ENCODE measurements at regions not wholly inside any gene's neighbourhood (a gene's known extent, or its start where the extent isn't known, plus 50 kb on each side); places are given as distances from the start of the nearest gene placed in this dataset.

DNA sequence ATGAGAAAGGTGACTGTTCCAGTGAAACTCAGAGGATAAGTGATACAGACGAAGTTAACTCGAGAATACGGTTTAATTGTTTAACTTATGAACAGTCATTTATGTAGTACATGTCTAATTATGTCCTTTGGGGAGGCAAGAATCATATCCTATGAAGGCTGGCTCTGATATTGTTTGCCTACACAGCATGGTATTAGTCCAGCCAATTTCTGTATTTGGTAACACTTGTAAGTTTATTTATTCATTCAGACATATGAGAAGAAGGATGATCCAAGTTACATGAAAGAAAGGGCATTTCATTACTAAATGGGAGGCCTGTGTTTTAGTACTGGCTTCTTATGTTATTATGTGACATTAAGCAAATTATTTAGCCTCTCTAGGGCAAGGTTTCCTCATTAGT lies 199.7 kb downstream of the NNT start:
- TF ChIP-seq, protein P1, sequence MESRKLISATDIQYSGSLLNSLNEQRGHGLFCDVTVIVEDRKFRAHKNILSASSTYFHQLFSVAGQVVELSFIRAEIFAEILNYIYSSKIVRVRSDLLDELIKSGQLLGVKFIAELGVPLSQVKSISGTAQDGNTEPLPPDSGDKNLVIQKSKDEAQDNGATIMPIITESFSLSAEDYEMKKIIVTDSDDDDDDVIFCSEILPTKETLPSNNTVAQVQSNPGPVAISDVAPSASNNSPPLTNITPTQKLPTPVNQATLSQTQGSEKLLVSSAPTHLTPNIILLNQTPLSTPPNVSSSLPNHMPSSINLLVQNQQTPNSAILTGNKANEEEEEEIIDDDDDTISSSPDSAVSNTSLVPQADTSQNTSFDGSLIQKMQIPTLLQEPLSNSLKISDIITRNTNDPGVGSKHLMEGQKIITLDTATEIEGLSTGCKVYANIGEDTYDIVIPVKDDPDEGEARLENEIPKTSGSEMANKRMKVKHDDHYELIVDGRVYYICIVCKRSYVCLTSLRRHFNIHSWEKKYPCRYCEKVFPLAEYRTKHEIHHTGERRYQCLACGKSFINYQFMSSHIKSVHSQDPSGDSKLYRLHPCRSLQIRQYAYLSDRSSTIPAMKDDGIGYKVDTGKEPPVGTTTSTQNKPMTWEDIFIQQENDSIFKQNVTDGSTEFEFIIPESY (IDR thresholded peaks at IDR 0.05; ENCODE audit: extremely low read depth, insufficient replicate concordance, low read length) = no peak
- TF ChIP-seq, protein P2, sequence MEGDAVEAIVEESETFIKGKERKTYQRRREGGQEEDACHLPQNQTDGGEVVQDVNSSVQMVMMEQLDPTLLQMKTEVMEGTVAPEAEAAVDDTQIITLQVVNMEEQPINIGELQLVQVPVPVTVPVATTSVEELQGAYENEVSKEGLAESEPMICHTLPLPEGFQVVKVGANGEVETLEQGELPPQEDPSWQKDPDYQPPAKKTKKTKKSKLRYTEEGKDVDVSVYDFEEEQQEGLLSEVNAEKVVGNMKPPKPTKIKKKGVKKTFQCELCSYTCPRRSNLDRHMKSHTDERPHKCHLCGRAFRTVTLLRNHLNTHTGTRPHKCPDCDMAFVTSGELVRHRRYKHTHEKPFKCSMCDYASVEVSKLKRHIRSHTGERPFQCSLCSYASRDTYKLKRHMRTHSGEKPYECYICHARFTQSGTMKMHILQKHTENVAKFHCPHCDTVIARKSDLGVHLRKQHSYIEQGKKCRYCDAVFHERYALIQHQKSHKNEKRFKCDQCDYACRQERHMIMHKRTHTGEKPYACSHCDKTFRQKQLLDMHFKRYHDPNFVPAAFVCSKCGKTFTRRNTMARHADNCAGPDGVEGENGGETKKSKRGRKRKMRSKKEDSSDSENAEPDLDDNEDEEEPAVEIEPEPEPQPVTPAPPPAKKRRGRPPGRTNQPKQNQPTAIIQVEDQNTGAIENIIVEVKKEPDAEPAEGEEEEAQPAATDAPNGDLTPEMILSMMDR (IDR thresholded peaks at IDR 0.05 in 2 of 3, conservative IDR thresholded peaks at IDR 0.05 in 1 of 3; ENCODE audit: borderline replicate concordance in 1 of 3, insufficient read depth in 1 of 3, low read depth in 2 of 3, low read length in 2 of 3) = no peak
